ENCODE measurements at regions not wholly inside any gene's neighbourhood (a gene's known extent, or its start where the extent isn't known, plus 50 kb on each side); places are given as distances from the start of the nearest gene placed in this dataset.
"Not testable (repeated sequence)": the region's sequence is repeated elsewhere in the genome, so short reads cannot be mapped to it uniquely, and the experiment has no call there.

DNA sequence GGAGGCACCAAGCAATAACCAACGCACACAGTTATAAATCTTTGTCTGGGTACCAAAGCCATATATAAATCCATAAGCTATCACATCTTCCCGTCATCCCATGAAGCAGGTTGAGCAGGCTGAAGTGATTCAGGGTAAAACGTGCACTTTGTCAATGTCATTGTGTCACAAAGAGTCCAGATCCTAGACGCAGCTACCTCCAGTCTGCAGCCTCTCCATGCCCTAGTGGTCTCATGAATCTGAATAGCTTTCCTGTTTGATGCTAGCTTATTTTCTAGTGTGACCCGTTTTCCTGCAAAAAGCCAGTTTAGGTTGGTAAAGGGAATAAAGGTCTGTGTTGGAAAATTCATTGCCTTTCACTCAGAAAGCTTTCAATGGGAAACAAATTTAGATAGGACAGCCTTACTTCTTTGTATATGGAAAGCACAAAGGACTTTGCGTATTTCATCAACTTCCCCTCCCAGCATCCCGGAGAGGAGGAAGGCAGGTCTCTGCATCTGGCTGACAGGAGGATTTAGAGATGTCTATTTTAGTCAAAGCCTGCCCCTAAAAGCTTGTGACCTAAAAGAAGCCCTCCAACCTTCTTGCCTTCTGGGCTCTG is 222.3 kb upstream of the ARL4C start:
- no peak for DNase-seq

DNA sequence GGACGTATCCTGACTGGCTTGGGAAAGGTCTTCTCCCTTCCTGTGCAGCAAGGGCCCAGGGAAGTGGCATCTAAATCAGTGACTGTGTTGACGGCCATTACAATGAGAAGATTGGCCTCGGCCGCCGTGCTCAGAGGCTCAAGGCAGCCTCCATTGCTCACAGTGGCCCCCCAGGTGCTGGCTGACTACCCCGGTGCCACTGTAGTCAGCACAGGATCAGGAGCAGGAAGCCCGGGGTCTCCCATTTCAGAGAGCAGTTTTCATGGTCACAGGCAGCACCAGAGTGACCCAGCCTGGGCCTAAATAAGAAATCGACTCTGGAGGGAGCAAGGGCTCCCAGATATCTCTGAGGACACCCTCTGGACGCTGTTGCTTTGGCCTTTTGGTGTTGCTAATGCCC is 219.4 kb upstream of the ARL4C start:
- DNase-seq, result no peak

DNA sequence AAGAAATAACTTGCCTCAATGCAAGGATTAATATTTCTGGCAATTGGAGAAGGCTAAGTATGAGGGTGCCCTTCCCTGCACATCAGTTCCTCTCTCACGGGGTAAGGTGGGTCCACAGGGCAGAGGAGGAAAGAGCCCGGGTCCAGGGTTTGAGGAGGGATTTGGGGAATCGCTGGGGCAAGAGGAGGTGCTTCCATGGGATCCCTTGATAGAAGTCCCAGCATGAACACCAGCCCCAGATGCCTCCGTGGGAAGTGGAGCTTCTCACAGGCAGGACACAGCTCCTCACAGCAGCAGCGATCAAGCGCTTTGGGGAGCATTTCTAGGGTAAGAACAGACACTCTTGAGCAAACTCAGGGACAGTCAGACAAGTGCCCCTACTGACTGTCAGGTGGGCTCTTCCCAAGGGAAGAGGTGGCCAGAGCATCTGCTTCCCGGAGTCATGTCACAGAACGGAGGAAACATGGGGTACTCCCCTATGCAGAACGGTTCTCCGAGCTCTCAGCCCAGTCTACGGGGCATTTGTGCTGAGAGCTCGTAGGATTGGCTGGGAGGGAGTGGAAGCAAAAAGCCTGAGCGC is 218.9 kb upstream of the ARL4C start:
- DNase-seq, result no peak

- no peak for DNase-seq
Measured at GRCh38 chr2:234714711-234715110, 217.8 kb upstream of the ARL4C start.

DNA sequence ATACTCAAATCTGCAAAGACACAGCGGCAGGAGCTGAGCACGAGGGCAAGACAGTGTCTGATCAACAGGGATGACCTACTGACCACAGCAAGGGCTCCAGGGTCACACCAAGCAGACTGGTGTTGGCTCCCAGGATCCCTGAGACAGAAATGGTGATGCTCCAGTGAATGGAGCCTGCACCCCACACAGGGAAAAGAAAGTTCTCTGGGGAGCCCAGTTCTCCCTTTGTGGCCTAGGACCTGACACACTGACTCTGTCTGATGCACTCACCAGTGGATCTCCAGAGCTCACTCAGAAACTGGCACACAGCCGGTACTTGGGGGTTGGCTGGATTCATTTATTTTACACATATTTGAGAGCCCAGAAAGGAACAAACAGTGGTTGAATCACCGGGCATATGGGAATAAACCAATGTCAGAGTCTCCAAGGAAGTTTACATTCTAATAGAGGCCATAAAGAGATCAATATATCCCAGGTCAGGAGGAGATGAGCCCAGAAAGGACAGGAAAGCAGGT is 215.6 kb upstream of the ARL4C start:
- DNase-seq, result no peak

DNA sequence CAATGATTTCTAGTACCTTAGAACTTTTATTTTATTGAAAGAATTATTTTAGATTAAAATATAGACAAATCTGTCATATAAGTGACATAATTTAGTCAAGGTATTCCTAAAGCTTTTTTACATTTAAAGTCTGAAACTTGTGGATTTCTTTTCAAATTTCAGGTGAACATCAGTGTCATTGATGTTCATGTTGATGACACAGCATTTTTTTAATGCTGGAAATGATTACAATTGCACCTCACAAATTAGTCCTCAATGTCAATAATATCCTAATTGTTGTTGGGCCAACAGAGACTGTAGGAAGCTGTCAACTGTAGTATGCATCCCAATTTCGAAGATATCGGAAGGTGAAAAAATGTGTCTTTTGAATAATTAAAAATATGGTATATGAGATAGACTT is 214.4 kb upstream of the ARL4C start:
- DNase-seq, result no peak

- DNase-seq, result no peak
Measured at GRCh38 chr2:234710587-234710986, 213.7 kb upstream of the ARL4C start.

DNA sequence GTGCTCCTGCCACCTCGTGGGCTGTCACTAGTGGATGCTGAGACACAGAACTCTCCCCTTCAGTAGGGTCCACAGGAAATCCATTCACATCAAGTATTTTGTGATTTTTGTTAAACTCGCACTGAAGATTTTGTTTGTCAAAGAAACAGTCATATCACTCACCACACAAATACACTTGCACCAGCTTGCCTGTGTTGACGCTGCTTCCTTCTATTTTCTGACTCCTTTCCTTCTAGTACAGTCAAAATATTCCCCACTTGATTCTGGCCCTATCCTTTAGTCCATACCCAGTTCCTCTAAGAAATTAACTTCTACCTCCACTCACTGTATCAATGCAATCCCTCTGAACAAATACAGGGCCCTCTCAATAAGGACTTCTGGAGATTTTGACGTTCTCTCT is 213.2 kb upstream of the ARL4C start:
- DNase-seq, result no peak

DNA sequence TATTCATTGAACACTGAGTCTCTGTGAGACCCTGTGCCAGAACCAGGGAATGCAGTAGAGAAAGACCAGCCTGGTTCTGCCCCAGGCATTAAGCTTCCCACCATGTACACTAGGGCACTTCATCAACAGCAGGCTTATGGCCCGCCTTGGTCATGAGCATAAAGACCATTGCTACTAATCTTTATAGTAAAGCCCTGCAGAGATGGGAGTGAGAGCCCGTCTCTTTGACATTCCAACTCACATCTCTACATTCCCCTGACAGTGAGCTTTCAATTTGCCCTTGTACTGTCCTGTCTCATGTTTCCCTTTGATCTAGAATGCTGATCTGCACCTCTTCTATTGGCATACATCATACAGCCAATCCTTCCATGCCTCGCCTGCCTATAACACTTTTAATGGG is 211.8 kb upstream of the ARL4C start:
- no peak for DNase-seq

GRCh38 chr2:234708091-234708683 is 211.3 kb upstream of the ARL4C start:
- DNase-seq, result no peak

DNA sequence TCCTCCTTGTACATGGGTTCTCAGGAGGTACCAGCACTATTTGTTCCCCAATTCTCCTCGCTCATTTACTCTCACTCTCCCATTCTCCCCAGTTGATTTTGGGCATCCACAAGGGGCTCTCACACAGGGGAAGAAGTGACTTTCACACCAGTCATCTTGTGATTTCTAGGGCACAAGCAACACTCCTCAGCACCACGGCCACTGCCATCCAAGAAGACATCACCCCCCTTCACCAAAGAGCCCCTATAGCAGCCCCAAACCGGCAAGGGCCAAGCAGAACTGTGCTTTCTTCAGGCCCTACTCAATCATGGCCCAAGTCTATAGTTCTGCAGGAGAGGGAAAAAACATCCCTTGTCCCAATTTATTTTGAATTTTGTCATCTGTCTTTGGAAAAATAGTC is 209.2 kb upstream of the ARL4C start:
- no peak for DNase-seq

GRCh38 chr2:234705108-234705507 is 208.2 kb upstream of the ARL4C start:
- DNase-seq, result no peak

DNA sequence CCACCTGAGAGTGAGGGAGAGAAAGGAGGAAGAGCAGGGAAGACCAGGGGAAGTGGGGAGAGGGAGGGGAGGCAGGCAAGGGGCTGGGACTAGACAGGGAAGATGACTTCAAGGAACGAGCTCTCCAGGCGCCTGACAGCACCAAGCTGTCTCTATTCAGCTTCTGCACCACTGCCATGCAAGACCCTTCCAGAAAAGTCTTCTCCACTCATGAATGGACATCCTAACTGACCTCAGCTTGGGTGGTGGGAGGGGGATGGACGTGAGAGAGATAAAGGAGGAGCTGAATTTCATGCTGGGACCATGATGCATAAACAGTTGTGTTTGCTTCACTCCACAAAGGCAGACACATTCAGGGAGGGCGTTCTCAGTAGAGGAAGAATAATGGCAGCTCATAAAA is 206.4 kb upstream of the ARL4C start:
- DNase-seq, result no peak

DNA sequence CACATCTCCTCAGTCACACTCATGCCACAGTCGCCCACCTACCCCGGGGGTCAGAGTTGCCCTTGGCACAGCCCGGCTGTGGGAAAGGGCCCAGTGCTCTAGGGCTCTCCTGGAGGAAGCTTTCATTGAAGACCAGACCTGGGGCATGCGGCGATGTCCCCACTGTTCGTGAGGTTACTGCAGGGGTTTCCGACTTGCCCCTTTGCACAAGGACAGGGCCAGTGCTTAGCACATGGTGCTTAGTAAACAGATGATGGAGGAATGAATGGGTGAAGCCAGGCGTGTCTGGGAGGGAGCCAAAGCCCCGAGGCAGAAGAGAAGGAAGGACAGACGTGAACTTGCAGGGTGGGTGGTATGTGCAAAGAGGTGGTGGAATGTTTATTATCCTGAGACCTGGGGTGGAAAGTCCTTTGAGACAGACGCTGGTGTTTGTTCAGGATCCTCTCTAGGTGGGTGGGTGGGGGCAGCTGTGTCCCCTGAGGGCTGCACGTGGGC is 205.9 kb upstream of the ARL4C start:
- DNase-seq, result no peak

DNA sequence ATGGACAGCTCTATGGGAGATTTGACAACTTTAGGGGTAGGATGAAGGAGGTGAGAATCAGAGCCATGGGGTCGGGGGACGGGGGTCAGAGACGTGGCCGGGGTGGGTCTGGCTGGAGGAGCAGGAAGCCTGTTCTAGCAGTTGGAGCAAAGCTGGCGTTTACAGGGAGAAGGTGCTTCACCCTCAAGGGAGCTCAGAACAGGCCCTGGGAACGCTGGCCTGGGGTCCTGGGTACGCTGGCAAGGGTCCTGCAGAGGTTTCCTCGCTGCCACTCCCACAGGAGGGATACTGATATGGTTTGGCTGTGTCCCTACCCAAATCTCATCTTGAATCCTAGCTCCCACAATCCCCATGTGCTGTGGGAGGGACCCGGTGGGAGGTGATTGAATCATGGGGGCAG is 205.0 kb upstream of the ARL4C start:
- DNase-seq, result no peak

- DNase-seq, result no peak
Measured at GRCh38 chr2:234701421-234701820, 204.5 kb upstream of the ARL4C start.

- no peak for DNase-seq
Measured at GRCh38 chr2:234699456-234699855, 202.6 kb upstream of the ARL4C start.

GRCh38 chr2:234697300-234697876 is 200.5 kb upstream of the ARL4C start:
- DNase-seq, result not testable (repeated sequence)

DNA sequence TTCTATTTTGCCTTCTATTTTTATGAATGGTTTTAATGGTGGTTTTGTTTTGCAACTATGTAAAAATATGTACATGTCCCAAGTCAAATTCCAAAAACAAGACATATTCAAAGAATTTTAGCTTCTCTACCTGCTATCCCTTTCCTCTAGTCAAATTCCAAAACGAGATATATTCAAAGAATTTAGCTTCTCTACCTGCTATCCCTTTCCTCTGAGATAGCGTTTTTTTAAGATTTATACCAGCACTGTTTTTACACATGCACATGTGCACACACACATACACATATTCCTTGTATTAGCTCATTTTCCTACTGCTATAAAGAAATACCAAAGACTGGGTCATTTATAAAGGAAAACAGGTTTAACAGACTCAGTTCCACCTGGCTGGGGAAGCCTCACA is 199.1 kb upstream of the ARL4C start:
- DNase-seq, result no peak

DNA sequence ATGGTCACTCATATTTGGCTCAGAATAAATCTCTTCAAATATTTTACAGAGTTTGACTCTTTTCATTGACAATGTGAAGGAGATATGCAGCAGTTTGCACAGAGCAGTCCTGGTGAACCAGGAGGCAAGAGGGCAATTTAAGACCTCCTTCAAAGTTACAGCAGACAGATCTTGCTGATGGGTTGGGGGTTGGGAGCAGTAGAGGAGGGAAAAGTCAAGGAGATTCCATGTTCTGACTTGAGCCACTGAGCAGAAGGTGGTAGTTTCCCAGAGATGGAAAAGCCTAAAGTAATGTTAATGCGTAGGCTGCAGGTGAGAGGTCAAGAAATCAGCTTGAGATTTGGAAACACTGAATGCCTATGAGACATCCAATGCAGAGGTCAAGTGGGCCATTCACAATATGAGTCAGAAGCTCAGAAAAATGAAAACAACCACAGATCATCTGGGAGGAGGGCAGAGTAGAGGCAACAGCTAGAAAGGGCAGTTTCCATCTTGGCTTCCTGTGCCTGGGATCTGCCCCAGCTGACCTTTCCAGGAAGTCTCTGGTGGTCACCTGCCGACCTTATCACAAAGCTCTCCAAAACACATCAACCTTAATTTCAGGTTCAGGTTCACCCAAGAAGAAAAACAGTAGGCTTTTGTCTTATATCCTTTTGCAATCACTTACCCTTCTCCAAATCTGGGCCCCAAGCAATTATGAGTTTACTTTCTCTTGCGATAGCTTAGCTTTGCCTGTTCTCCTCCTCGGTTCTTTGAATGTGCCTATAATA is 197.5 kb upstream of the ARL4C start:
- no peak for DNase-seq

DNA sequence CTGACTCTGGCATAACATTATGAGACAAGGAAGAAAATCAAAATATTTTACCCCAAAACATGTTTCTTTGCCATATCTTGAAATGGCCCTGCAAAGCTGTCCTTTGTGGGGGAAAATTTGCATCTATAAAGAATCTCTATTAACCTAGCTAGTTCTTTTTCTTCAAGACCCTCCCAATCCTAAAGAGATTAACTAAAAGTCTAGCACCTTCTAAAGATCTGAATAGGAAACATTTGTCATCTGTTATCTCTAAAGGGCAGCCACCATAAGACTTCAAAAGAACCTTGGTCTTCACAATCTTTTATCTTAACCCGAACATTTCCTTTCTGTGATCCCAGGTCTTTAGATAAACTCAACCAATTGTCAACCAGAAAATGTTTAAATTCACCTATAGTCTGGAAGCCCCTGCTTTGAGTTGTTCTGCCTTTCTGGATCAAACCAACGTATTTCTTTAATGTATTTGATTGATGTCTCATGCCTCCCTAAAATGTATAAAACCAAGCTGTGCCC is 196.9 kb upstream of the ARL4C start:
- not testable (repeated sequence) for DNase-seq

DNA sequence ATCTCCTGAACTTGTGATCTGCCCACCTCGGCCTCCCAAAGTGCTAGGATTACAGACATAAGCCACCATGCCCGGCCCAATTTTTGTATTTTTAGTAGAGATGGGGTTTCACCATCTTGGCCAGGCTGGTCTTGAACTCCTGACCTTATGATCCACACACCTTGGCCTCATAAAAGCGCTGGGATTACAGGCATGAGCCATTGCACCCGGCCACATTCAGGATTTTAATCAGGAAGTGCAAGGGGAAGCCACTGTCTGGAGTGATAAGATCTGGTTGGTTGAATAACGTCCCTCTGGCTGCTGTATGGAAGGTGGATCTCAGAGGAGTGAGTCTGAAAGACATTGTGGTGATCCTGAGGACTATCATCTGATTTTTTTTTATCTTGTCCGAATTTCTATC is 196.3 kb upstream of the ARL4C start:
- not testable (repeated sequence) for DNase-seq

All from hippocampal formation (tissue), 2 donors.